Inflammatory macrophage (primary cell): ENCODE measurements at regions not wholly inside any gene's neighbourhood (a gene's known extent, or its start where the extent isn't known, plus 50 kb on each side); places are given as distances from the start of the nearest gene placed in this dataset.
"Not testable (repeated sequence)": the region's sequence is repeated elsewhere in the genome, so short reads cannot be mapped to it uniquely, and the experiment has no call there.

Experiments used
- DNase-seq, 2 donors: peaks; one replicate each; pipeline ENCODE4 v3.0.0-alpha.2; 2020 to 2022

- no peak for DNase-seq
Measured at GRCh38 chr4:13990596-13991589, 363.4 kb upstream of the BOD1L1 start.

- no peak for DNase-seq
Measured at GRCh38 chr4:13992041-13992440, 364.5 kb upstream of the BOD1L1 start.

GRCh38 chr4:13992975-13993520 is 365.5 kb upstream of the BOD1L1 start:
- no peak for DNase-seq

- DNase-seq, result no peak
Measured at GRCh38 chr4:13994016-13994415, 366.5 kb upstream of the BOD1L1 start.

- no peak for DNase-seq
Measured at GRCh38 chr4:13998850-13999445, 371.4 kb upstream of the BOD1L1 start.

GRCh38 chr4:14000091-14000814 is 372.7 kb upstream of the BOD1L1 start:
- no peak for DNase-seq

- not testable (repeated sequence) for DNase-seq
Measured at GRCh38 chr4:14002331-14002730, 374.8 kb upstream of the BOD1L1 start.

GRCh38 chr4:14008494-14008893 is 381.0 kb upstream of the BOD1L1 start:
- peak; percentile 23 to 50 for DNase-seq

GRCh38 chr4:14018191-14018853 is 390.8 kb upstream of the BOD1L1 start:
- no peak for DNase-seq

GRCh38 chr4:14022456-14022855 is 394.9 kb upstream of the BOD1L1 start:
- no peak for DNase-seq

GRCh38 chr4:14023036-14023435 is 395.5 kb upstream of the BOD1L1 start:
- no peak for DNase-seq

- no peak for DNase-seq
Measured at GRCh38 chr4:14023896-14024295, 396.4 kb upstream of the BOD1L1 start.

- peak in 1 of 2 donors; percentile 2 for DNase-seq
Measured at GRCh38 chr4:14025111-14025510, 397.6 kb upstream of the BOD1L1 start.

- no peak for DNase-seq
Measured at GRCh38 chr4:14025891-14026290, 398.4 kb upstream of the BOD1L1 start.

- no peak for DNase-seq
Measured at GRCh38 chr4:14028862-14029261, 401.3 kb upstream of the BOD1L1 start.

- no peak for DNase-seq
Measured at GRCh38 chr4:14035076-14035475, 407.6 kb upstream of the BOD1L1 start.

- no peak for DNase-seq
Measured at GRCh38 chr4:14043203-14043602, 415.7 kb upstream of the BOD1L1 start.

- no peak for DNase-seq
Measured at GRCh38 chr4:14046642-14047041, 419.1 kb upstream of the BOD1L1 start.

GRCh38 chr4:14047840-14048239 is 420.3 kb upstream of the BOD1L1 start:
- DNase-seq, result no peak

- DNase-seq, result no peak
Measured at GRCh38 chr4:14049946-14050345, 422.4 kb upstream of the BOD1L1 start.

GRCh38 chr4:14053291-14053690 is 425.8 kb upstream of the BOD1L1 start:
- no peak for DNase-seq

- DNase-seq, result no peak
Measured at GRCh38 chr4:14054391-14054790, 426.9 kb upstream of the BOD1L1 start.
